Muscle of back (tissue), 3 donors: ENCODE measurements at regions not wholly inside any gene's neighbourhood (a gene's known extent, or its start where the extent isn't known, plus 50 kb on each side); places are given as distances from the start of the nearest gene placed in this dataset.
A peak's percentile ranks its signal among the peaks of the same experiment; 100 is the strongest.
"Not testable (repeated sequence)": the region's sequence is repeated elsewhere in the genome, so short reads cannot be mapped to it uniquely, and the experiment has no call there.

Source experiments
- DNase-seq, 3 donors: peaks; one replicate each; pipeline versions ENCODE4 v3.0.0 to v3.0.0-alpha.2; 2013

DNA sequence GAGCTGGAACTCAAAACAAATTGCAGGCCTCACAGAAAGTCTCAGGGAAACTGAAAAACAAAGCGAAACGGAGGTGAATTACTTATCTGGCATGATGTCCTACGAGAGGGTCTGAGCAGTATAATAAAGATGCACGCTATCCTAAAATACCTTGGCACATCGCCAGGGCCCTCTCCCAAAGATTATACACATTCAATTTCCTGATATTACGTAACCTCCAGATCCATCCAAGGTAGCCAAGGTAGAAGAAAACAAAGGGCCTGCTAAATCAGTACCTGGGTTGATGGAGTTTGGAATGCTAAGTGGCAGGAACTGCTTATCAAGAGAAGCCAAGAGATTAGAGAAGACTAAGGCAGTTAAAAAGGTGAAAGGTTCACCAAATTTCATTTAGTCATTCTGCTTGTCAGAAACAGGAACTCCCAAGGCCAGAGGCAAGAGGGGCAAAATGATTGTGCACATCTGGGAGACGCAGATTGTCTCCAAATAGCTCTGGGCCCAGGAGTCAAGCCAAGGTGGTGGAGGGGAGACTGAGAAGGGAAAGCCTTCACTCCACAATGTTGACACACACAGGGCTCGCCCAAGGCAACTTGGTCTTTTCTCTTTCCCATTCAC is 236.8 kb upstream of the ATP5MC3 start:
- DNase-seq = no peak

GRCh38 chr2:175414882-175415487 is 233.5 kb upstream of the ATP5MC3 start:
- DNase-seq = peak; percentile 47 to 86 (median 78)

DNA sequence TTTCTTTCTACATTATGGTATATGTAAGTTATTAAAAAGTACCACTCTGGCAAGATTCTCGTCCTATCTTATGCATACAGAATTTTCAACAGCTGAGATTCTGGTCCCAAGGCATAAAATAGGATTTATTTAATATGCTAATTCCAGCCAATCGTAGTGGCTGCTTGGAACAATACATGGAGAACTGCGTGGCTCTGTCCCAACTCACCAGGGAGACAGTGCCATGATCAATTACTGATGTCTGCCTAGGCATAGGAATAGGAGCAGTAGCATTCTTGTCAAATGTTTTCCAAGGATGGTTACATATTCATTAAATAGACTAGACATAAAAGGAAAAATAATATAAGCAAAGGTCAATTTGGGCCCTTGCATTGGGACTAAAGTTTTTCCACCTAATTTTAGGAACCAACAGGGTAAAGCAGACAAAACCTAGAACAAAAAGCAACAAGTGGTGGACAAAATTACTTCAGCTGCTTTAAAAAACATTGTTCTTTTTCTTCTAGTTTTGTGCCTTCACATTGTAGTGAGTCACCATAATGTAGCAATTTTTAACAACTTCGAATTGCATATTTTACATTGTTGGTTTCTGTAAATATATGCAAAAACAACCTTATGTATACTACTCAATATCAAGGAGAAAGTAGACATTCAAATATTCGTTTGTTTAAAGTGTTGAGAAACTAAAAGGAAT is 232.8 kb upstream of the ATP5MC3 start:
- no peak for DNase-seq

GRCh38 chr2:175410941-175411340 is 229.4 kb upstream of the ATP5MC3 start:
- DNase-seq = not testable (repeated sequence)

DNA sequence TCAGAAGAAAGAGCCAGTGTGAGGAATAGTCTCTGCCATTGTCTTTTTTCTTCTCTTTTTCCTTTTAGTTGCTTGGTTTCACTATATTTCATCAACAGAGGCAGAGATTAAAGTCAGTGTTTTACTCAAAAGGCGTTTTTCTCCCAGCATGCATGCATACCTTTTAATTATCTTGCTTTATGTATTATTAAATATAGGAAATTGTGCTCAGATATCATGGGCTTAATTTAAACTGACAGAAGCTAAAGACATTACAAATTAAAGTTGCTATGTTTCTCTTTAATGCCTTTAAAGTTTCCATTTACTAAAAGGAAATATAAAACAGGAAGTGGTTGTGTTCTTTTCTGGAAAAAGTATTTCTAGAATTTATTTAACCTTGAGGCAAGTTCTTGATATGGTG is 223.3 kb upstream of the ATP5MC3 start:
- DNase-seq = no peak

- DNase-seq = no peak
These were observed 222.2 kb upstream of the ATP5MC3 start for GRCh38 chr2:175403599-175404221.

DNA sequence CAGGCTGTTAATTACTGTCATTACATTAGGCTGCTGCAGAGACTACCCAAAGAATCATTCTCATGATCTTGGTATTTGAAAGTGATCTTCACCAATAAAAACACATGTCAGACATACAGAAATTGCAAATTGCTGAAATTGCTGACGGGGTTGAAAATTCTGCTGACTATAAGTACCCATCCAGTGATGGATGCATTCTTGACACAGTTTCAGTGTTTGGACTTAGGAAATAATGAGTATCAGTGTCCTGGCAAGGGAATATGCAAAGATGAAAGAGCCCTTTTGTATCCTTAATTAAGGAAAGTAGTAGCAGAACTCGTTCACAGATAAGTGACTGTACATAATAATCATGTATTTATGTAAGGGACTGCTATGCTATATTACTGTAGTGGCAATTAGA is 221.1 kb upstream of the ATP5MC3 start:
- DNase-seq = no peak

GRCh38 chr2:175401956-175402469 is 220.5 kb upstream of the ATP5MC3 start:
- DNase-seq = no peak

- no peak for DNase-seq
These were observed 219.5 kb upstream of the ATP5MC3 start for GRCh38 chr2:175400975-175401374.

GRCh38 chr2:175399326-175399725 is 217.8 kb upstream of the ATP5MC3 start:
- DNase-seq = no peak

DNA sequence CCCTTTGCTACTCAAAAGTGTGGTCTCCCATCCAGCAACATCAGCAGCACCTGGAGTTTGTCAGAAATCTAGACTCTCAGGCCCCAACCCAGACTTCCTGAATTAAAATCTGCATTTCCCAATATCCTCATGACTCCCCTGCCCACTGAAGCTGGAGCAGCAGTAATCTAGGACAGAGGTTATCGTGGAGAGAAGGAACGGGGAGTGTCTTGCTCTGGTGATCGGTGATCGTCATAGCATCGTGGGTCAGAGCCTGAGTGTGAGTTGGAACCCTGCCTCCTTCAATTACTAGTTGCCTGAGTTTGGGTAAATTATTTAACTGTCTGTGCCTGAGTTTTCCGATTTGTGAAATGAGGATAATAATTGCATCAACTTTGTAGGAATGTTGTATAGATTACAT is 217.3 kb upstream of the ATP5MC3 start:
- no peak for DNase-seq

GRCh38 chr2:175396696-175397095 is 215.2 kb upstream of the ATP5MC3 start:
- no peak for DNase-seq

DNA sequence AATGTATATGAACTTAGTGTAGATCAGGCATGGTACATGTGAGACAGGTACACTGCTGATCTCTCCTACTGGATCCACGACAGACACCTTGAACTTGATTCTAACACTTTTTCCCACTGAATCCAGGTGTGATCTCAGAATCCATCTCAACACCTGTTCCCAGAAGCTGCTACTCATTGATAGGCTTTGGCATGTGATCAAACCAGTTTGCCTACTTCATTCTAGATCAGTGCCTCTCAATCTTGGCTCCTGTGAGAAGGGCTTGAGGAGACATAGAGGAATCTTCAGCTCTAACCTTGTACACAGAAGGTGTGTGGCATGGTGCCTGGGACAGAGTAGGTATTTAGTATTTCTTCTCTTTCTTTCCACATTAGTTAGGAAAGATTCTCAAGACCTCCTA is 212.3 kb upstream of the ATP5MC3 start:
- DNase-seq = no peak

GRCh38 chr2:175383286-175383685 is 201.8 kb upstream of the ATP5MC3 start:
- DNase-seq = no peak

DNA sequence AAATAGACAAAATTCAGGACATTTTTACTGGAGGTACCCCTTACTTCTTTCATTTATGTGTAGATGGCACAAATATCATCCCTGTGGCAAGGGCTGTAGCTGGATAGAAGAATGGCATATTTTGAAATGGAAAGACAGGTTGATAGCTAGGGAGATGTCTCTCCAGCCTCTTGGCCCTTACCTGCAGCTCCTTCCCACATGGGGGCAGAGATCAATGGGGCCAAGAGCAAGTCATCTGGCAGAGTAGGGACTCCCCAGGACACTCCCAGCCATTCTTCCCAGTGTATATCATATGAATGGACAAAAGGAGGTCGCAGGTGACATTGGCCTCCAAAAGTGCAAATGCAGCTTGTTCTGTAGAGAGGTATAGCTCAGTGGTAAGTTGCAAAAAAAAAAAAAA is 192.2 kb upstream of the ATP5MC3 start:
- no peak for DNase-seq

DNA sequence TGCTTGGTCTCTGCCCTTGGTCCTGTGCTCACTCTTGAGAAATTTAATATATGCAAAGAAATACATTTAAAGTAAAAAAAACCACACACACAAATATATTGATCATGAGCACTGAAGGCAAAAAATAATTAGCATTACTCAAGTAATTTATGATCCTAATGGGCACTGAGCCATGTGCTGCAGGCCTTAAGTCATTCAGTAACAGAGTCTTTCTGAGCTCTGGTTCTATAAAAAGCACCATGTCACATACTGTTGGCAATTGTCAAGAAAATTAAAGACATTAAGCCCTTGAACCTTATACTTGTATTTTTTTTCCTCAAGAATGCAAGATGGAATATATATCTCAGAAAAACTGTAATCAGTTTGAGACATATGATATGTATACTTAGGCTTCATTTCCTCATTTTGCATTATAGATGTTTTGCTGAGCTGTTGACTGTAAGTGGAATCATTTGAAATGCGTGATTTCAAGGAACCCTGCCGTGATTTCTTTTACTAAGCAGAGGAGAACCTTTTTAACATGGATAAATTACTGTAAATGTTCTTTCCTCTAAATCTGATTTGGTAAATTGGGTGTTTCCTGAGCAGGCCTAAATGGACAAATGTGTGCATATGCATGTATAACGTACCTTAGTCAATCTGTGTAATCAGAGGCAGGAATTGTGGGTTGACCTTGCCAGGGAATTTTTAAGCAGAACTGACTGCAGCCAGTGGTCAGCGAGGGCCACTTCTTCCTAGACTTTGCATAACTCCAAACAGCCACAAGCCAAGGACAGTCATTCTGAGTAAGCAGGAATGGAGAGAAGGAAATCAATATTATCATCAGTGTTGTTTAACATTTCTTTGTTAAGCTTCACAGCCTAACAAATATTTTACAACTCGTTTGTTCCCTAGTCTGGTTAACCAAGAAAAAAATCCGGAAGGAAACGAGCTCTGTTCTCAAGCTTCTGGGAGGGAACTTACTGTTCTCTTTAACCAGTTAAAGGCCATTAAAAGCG is 191.5 kb upstream of the ATP5MC3 start:
- peak in 1 of 3 donors; percentile 12 for DNase-seq

DNA sequence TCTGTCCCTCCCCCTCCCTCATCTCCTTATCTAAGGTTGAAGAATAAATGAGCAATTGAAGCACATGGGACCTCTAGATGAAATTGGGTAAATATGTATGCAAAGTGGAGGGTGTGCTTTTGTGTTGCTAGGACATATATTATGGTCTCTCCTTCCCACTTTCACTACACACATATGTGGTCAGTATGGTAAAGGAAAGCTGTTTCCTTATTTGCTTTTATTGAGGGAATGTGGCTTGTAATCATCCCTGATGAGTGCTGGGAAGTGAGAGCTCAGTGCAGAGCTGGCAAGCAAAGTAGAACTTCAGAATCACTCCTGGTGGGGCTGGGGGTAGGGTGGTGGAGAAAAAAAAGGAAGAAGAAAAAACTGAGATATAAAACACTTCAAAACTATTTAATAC is 189.9 kb upstream of the ATP5MC3 start:
- DNase-seq = no peak

DNA sequence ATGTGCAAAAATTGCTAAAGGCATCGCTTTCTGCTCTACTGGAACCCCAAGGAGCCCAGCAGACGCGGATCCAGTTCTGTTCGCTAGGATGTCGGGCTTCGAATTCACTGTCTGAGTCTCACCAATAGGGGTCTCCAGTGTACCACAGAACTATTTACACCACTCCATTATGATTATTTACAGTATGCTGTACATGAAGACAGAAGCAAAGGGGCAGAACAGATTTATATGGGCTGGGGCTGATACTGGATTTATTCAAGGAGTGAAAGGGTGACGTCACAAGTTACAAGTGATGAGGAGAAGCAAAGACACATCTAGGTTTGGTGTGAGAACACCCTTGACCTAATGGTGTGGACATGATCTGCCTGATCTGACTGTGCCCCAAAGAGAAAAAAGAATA is 185.3 kb upstream of the ATP5MC3 start:
- DNase-seq = peak; percentile 30 to 74 (median 63)

DNA sequence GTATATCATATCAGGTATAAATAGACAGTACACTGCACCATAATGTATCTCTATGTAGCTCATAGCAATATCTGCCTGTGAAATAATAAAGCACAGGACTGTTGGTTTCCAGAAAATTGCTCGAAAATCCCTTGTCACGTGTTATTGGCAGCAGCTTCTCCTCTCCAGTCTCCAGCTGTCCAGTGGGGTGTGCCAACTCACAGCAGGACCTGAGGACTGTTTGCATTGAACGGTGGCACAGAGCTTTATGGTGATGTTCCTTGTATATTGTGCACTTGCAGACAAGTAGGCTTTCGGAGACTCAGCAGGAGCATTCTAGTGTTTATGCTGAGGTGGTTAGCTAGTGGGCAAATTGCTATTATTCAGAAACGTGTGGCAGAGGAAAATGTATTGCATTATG is 182.2 kb upstream of the ATP5MC3 start:
- peak; percentile 31 to 49 (median 37) for DNase-seq

- no peak for DNase-seq
These were observed 180.8 kb upstream of the ATP5MC3 start for GRCh38 chr2:175362331-175362730.

DNA sequence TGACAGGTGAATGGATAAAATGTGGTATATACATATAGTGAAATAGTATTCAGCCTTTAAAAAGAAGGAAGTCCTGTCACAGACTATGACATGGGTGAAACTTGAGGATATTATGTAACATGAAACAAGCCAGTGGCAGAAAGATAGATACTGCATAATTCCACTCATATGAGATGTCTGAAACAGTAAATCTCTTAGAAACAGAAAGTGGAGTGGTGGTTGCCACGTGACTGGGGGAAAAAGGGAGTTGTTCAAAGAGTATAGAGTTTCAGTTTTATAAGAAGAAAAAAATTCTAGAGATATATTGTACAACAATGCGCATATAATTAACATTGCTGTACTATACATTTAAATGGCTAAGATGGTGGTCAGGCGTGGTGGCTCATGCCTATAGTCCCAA is 178.2 kb upstream of the ATP5MC3 start:
- no peak for DNase-seq
